ENCODE measurements at regions not wholly inside any gene's neighbourhood (a gene's known extent, or its start where the extent isn't known, plus 50 kb on each side); places are given as distances from the start of the nearest gene placed in this dataset.

DNA sequence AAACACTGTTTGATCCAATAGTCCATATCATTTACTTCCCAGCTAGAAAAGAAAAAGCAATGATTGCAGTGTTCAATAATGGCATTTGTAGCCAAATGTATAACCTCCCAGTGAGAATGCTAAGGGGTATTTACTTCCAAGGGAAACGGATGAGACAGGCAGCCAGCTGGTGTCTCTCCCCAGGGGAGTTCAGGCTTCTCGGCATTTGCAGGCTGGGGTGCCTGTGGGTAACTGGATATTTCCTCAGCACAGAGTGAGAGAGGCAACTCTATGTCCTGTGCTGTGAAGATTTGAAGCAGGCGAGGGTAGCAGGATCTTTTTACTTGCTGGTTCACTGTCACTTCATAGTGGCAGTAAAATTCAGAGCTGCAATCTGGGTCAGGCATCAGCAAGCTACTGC, 1455.6 kb upstream of the TMEM132C start:
- H3K4me2 ChIP-seq (ENCODE audit: low read length) = no peak overlapping the region
- no peaks in the 10 kb centered on the region for H3K79me2 ChIP-seq (ENCODE audit: insufficient read depth, low read depth, low read length)
- no TSS peak for BruUV-seq (replicated peaks)
- no peaks in the 10 kb centered on the region for H3K9me2 ChIP-seq (ENCODE audit: insufficient read depth, low read length)
- no peak overlapping the region for H3K27ac ChIP-seq (ENCODE audit: low read depth, low read length, poor library complexity, severe bottlenecking)
- H4K20me1 ChIP-seq (ENCODE audit: insufficient read depth, low read length) = no peaks in the 10 kb centered on the region
- no peak for DNase-seq (ENCODE audit: low spot score)
- TF ChIP-seq EZH2phosphoT487 (IDR thresholded peaks at IDR 0.05; ENCODE audit: borderline replicate concordance, low read depth, low read length) = no peak
- TF ChIP-seq, protein P1, sequence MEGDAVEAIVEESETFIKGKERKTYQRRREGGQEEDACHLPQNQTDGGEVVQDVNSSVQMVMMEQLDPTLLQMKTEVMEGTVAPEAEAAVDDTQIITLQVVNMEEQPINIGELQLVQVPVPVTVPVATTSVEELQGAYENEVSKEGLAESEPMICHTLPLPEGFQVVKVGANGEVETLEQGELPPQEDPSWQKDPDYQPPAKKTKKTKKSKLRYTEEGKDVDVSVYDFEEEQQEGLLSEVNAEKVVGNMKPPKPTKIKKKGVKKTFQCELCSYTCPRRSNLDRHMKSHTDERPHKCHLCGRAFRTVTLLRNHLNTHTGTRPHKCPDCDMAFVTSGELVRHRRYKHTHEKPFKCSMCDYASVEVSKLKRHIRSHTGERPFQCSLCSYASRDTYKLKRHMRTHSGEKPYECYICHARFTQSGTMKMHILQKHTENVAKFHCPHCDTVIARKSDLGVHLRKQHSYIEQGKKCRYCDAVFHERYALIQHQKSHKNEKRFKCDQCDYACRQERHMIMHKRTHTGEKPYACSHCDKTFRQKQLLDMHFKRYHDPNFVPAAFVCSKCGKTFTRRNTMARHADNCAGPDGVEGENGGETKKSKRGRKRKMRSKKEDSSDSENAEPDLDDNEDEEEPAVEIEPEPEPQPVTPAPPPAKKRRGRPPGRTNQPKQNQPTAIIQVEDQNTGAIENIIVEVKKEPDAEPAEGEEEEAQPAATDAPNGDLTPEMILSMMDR (conservative IDR thresholded peaks at IDR 0.05; ENCODE audit: low read length) = no peak
- intact Hi-C loops (cut with micrococcal nuclease; ENCODE audit: unreplicated experiment) = no loop called here
- no peak overlapping the region for H2AFZ ChIP-seq (ENCODE audit: low read length)
- no peak overlapping the region for H3K4me3 ChIP-seq (ENCODE audit: low read depth, low read length, poor library complexity, severe bottlenecking)
- no peaks in the 10 kb centered on the region for H3K9me3 ChIP-seq (ENCODE audit: low read length)
- ChIA-PET POLR2A (no interaction called here), CTCF (ENCODE audit: unreplicated experiment) (no interaction called here)
- no peaks in the 10 kb centered on the region for H3K36me3 ChIP-seq (ENCODE audit: insufficient read depth, low read length)
- H3K4me1 ChIP-seq (ENCODE audit: insufficient read depth, low read length, poor library complexity, severe bottlenecking) = no peaks in the 10 kb centered on the region

DNA sequence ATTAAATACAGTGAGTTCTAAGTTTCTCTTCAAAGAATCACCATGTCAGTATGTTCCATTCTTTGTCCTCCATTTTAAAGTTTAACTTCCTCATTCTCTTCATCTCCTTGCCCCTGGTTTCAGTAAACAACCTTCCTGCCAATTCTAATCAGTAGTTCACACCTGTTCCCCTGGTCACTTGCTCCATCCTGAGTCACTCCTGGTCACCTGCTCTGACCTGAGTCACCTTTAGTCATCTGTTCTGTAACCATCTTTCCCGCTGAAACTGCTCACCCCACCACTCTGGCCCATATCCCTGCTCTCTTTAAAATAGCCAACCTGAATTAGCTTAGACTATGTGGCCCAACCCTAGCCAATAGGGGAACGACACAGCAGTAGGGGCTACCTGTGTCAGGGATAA, 1447.4 kb upstream of the TMEM132C start:
- Histone ChIP-seq H3K9me2 (ENCODE audit: insufficient read depth, low read length) (no peaks in the 10 kb centered on the region), H3K9me3 (ENCODE audit: low read length) (no peaks in the 10 kb centered on the region), H3K4me1 (ENCODE audit: insufficient read depth, low read length, poor library complexity, severe bottlenecking) (no peaks in the 10 kb centered on the region), H2AFZ (ENCODE audit: low read length) (no peak overlapping the region), H3K79me2 (ENCODE audit: insufficient read depth, low read depth, low read length) (no peaks in the 10 kb centered on the region), H4K20me1 (ENCODE audit: insufficient read depth, low read length) (no peaks in the 10 kb centered on the region), H3K27ac (ENCODE audit: low read depth, low read length, poor library complexity, severe bottlenecking) (no peak overlapping the region), H3K36me3 (ENCODE audit: insufficient read depth, low read length) (no peaks in the 10 kb centered on the region), H3K4me2 (ENCODE audit: low read length) (no peak overlapping the region), H3K4me3 (ENCODE audit: low read depth, low read length, poor library complexity, severe bottlenecking) (no peak overlapping the region)
- no peak for DNase-seq (ENCODE audit: low spot score)
- POLR2A ChIA-PET = no interaction called here
- no peak for TF ChIP-seq EZH2phosphoT487 (IDR thresholded peaks at IDR 0.05; ENCODE audit: borderline replicate concordance, low read depth, low read length)
- TF ChIP-seq, protein P1 (conservative IDR thresholded peaks at IDR 0.05; ENCODE audit: low read length) = no peak
- intact Hi-C loops (cut with micrococcal nuclease; ENCODE audit: unreplicated experiment) = no loop called here
- no TSS peak for BruUV-seq (replicated peaks)
- CTCF ChIA-PET (ENCODE audit: unreplicated experiment) = no interaction called here

DNA sequence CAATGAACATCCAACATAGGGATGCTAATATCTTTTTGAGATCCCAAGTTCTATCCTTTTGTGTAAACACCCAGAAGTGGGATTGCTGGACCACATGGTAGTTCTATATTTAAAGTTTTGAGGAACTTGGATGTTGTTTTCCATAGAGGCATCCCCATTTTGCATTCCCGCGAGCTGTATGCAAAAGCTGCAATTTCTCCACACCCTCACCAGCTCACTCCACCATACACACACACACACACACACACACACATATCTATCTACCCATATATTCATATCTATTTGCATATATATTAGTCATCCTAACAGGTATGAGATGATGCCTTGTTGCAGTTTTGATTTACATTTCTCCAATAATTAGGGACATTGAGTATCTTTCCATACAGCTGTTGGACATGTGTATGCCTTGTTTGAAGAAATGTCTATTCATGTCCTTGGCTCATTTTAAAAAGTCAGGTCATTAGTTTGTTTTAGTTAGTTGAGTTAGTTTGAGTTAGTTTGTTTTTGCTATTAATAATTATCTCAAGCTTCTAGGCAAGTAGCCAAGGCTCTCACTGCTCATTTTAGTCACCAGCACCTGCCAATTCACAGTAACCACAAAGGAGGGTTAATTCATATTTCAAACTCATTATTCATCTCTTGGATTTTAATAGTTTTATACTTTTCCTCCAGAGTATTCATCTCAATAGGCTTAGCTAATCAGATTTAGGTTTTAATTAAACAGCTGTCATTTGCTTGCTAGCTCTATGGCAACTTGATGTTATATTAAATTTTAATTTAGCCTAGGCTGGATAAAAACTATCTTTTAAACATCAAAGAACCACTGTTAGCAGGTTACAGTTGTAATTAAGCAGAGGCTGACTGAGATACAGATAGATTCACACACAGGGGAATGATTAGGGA, 1435.9 kb upstream of the TMEM132C start:
- Histone ChIP-seq H4K20me1 (ENCODE audit: insufficient read depth, low read length) (no peaks in the 10 kb centered on the region), H3K9me2 (ENCODE audit: insufficient read depth, low read length) (no peaks in the 10 kb centered on the region), H3K4me1 (ENCODE audit: insufficient read depth, low read length, poor library complexity, severe bottlenecking) (no peaks in the 10 kb centered on the region), H3K9me3 (ENCODE audit: low read length) (no peaks in the 10 kb centered on the region), H2AFZ (ENCODE audit: low read length) (no peak overlapping the region), H3K79me2 (ENCODE audit: insufficient read depth, low read depth, low read length) (no peaks in the 10 kb centered on the region), H3K27ac (ENCODE audit: low read depth, low read length, poor library complexity, severe bottlenecking) (no peak overlapping the region), H3K4me3 (ENCODE audit: low read depth, low read length, poor library complexity, severe bottlenecking) (no peak overlapping the region), H3K36me3 (ENCODE audit: insufficient read depth, low read length) (no peaks in the 10 kb centered on the region), H3K4me2 (ENCODE audit: low read length) (no peak overlapping the region)
- TF ChIP-seq, protein P1 (conservative IDR thresholded peaks at IDR 0.05; ENCODE audit: low read length) = no peak
- no peak for TF ChIP-seq EZH2phosphoT487 (IDR thresholded peaks at IDR 0.05; ENCODE audit: borderline replicate concordance, low read depth, low read length)
- CTCF ChIA-PET (ENCODE audit: unreplicated experiment) = no interaction called here
- intact Hi-C loops (cut with micrococcal nuclease; ENCODE audit: unreplicated experiment) = no loop called here
- BruUV-seq (replicated peaks) = no TSS peak
- POLR2A ChIA-PET = interaction anchor here (0.6 kb wide), 1 partner anchor 301 kb away, joined by 3 read pairs; no protein-coding TSS in a partner anchor
- no peak for DNase-seq (ENCODE audit: low spot score)
